MCF 10A (cell line): ENCODE measurements at regions not wholly inside any gene's neighbourhood (a gene's known extent, or its start where the extent isn't known, plus 50 kb on each side); places are given as distances from the start of the nearest gene placed in this dataset.

ENCODE experiments used
- BruUV-seq: library from RNA; stranded (reverse); fragments of 400-500 nt; replicated peaks from 2 replicates; lab custom pipeline; 2021; lab: Mats Ljungman, UMichigan
- CTCF ChIA-PET: fragments of 300-600 bp; sonication (Branson Sonifier 250); formaldehyde crosslinking; extraction: SDS; loops from one replicate; lab custom pipeline; 2021; ENCODE audit warnings: antibody characterized with exemption, inconsistent platforms; lab: Yijun Ruan, JAX
- POLR2A ChIA-PET: fragments of 300-600, 350-650 bp; sonication (Branson Sonifier 250); formaldehyde crosslinking; extraction: SDS; loops from one replicate; lab custom pipeline; 2020; ENCODE audit warnings: antibody characterized with exemption, inconsistent platforms; lab: Yijun Ruan, JAX
- DNase-seq: peaks from one replicate; pipeline ENCODE4 v3.0.0-alpha.2; 2018; ENCODE audit not compliant: unreplicated experiment
- H3K27ac Mint-ChIP-seq: one replicate; pipeline ENCODE4 v1.8.0; 2022; ENCODE audit warnings: mild to moderate bottlenecking, low read depth, mixed read lengths; ENCODE audit not compliant: unreplicated experiment
- H3K27me3 Mint-ChIP-seq: one replicate; pipeline ENCODE4 v1.8.0; 2022; ENCODE audit warnings: mixed read lengths; ENCODE audit not compliant: insufficient read depth, unreplicated experiment
- H3K36me3 Mint-ChIP-seq: one replicate; pipeline ENCODE4 v1.8.0; 2022; ENCODE audit warnings: mild to moderate bottlenecking, moderate library complexity, mixed read lengths; ENCODE audit not compliant: insufficient read depth, unreplicated experiment
- H3K4me1 Mint-ChIP-seq: one replicate; pipeline ENCODE4 v1.8.0; 2022; ENCODE audit warnings: mixed read lengths; ENCODE audit not compliant: insufficient read depth, unreplicated experiment
- H3K4me3 Mint-ChIP-seq: one replicate; pipeline ENCODE4 v1.8.0; 2022; ENCODE audit warnings: mild to moderate bottlenecking, moderate library complexity, mixed read lengths; ENCODE audit not compliant: unreplicated experiment
- H3K9me3 Mint-ChIP-seq: one replicate; pipeline ENCODE4 v1.8.0; 2022; ENCODE audit warnings: mixed read lengths; ENCODE audit not compliant: unreplicated experiment
- CTCF ChIP-seq: fragments of 200-600 bp; IDR thresholded peaks from one replicate; pipeline ENCODE4 v1.8.0; 2022; ENCODE audit warnings: antibody characterized with exemption, mild to moderate bottlenecking; ENCODE audit not compliant: unreplicated experiment
- intact Hi-C: fragments of 100-400 bp; cut with micrococcal nuclease; formaldehyde crosslinking; loops from 2 replicates; pipeline ENCODE4 v1.14.1; 2022

- CTCF ChIA-PET: no interaction called here
- Mint-ChIP-seq H3K27me3 (no peaks in the 10 kb centered on the region), H3K36me3 (no peaks in the 10 kb centered on the region), H3K27ac (no peak overlapping the region), H3K9me3 (no peaks in the 10 kb centered on the region), H3K4me1 (no peaks in the 10 kb centered on the region), H3K4me3 (no peak overlapping the region)
- no TSS peak for BruUV-seq
- no peak for TF ChIP-seq CTCF
- intact Hi-C loops: no loop called here
- POLR2A ChIA-PET: no interaction called here
- no peak for DNase-seq
Observed at GRCh38 chr5:44028226-44028625, 361.0 kb downstream of the FGF10 start.

- Mint-ChIP-seq H3K27ac (no peak overlapping the region), H3K27me3 (no peaks in the 10 kb centered on the region), H3K4me3 (no peak overlapping the region), H3K4me1 (no peaks in the 10 kb centered on the region), H3K9me3 (peaks cover 7% of the 10 kb centered on the region), H3K36me3 (no peaks in the 10 kb centered on the region)
- ChIA-PET POLR2A (interaction anchor here (0.9 kb wide), 1 partner anchor 37 kb away, joined by 3 read pairs; no protein-coding TSS in a partner anchor), CTCF (interaction anchor here (0.6 kb wide), 1 partner anchor 760 kb away, joined by 3 read pairs; no protein-coding TSS in a partner anchor)
- BruUV-seq: no TSS peak
- no peak for DNase-seq
- intact Hi-C loops: no loop called here
- TF ChIP-seq CTCF: no peak
Observed at GRCh38 chr5:44022622-44023021, 366.6 kb downstream of the FGF10 start.

- no TSS peak for BruUV-seq
- H3K4me3 Mint-ChIP-seq: no peak overlapping the region
- ChIA-PET CTCF (no interaction called here), POLR2A (interaction anchor here (0.6 kb wide), 1 partner anchor 14 kb away, joined by 3 read pairs; no protein-coding TSS in a partner anchor)
- no peaks in the 10 kb centered on the region for H3K4me1 Mint-ChIP-seq
- H3K36me3 Mint-ChIP-seq: no peaks in the 10 kb centered on the region
- no peak for DNase-seq
- intact Hi-C loops: no loop called here
- H3K27me3 Mint-ChIP-seq: no peaks in the 10 kb centered on the region
- H3K27ac Mint-ChIP-seq: no peak overlapping the region
- no peak for TF ChIP-seq CTCF
- H3K9me3 Mint-ChIP-seq: no peaks in the 10 kb centered on the region
Observed at GRCh38 chr5:44011518-44011917, 377.7 kb downstream of the FGF10 start.

GRCh38 chr5:44002381-44002901 is 386.8 kb downstream of the FGF10 start:
- no peaks in the 10 kb centered on the region for H3K9me3 Mint-ChIP-seq
- peak overlapping the region; percentile 63 for H3K27ac Mint-ChIP-seq
- no peaks in the 10 kb centered on the region for H3K27me3 Mint-ChIP-seq
- DNase-seq: peak; percentile 78
- H3K4me1 Mint-ChIP-seq: peaks cover 20% of the 10 kb centered on the region
- BruUV-seq: no TSS peak
- no peak overlapping the region for H3K4me3 Mint-ChIP-seq
- ChIA-PET POLR2A (no interaction called here), CTCF (interaction anchor here (0.6 to 0.8 kb wide), 2 partner anchors 57 to 413 kb away, joined by 3 to 4 read pairs; no protein-coding TSS in a partner anchor)
- no peak for TF ChIP-seq CTCF
- H3K36me3 Mint-ChIP-seq: peaks cover 7% of the 10 kb centered on the region
- intact Hi-C loops: no loop called here
